Stimulated activated CD4-positive, alpha-beta T cell treated with anti-CD3 and anti-CD28 coated beads, Interleukin-1b, Interleukin-23, amount 100 ng/mL, for 48 hours (primary cell): ENCODE measurements at regions not wholly inside any gene's neighbourhood (a gene's known extent, or its start where the extent isn't known, plus 50 kb on each side); places are given as distances from the start of the nearest gene placed in this dataset.

Experiments used
- DNase-seq: peaks from one replicate; pipeline ENCODE4 v3.0.0-alpha.2; 2020

DNA sequence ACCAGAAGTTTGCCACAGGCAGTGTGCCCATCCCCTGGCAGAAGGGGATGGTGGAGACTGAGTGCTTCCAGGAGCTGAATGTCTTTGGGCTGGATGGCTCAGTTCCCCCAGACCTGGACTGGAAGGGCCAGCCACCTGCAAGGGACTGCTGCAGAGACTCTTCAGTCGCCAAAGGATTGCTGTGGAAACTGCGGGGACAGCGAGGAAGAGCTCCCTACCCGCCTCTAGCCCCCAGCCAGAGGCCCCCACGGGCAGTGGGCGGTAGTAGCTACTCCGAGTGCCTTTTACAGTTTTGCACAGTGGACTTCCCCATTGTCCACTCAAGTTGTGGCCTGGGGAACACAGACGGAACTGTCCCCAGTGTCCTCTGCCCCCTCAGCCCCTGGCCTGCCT lies 138.5 kb downstream of the ZDHHC20 start:
- no peak for DNase-seq

DNA sequence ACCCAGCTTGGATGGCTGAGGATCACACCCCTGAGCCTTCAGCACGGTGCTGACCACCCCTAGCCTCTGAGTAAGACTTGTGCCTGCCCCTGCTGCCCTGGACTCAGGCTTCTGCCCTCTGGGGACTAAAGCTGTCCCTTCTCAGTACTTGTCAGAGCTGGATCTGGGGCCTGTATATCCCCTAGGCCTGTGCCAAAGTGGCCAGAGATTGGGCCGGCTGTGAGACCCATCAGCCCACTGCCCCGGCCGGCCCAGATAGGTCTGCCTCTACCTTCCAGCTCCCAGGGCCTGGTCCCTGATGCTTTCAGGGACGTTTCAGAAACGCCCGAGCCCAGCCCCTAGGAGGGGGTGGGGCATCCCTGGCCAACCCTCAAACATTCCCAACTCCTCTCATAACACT lies 137.8 kb downstream of the ZDHHC20 start:
- no peak for DNase-seq

DNA sequence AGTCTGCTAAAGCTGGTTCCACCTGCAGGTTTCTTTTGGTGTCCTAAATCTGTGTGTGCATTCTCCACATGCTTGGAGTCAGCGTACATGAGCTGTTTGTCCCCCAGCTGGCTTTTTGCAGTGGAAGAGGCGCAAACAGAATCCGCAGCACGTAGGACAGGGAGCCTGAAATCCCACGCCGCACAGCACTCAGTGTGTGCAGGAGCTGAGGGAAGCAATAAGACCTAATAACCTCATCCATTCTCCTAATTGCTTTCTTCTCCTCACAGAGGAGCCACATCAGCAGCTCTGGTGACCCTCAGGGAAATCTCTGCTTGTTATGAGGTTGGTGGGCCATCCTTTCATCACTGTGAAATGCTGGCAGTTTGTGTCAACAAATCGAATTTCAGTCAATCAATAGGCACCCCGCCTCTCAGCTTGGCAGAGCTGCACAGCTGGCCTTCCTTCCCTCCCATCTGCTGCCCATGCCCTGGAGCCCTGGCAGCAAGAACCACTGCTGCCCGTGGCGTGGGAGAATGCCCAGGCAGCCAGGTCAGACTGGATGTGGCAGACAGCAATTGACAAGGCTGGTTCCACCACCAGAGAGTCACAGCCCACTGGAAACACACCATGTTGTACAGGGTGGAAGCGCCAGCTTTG lies 136.7 kb downstream of the ZDHHC20 start:
- DNase-seq: no peak
